HCT116 (cell line): ENCODE measurements at regions not wholly inside any gene's neighbourhood (a gene's known extent, or its start where the extent isn't known, plus 50 kb on each side); places are given as distances from the start of the nearest gene placed in this dataset.

ENCODE experiments used
- ATAC-seq: fragments of 200-7000 bp; cut with Tn5 transposase; 2 replicates; pipeline ENCODE4 v1.9.1; 2020; ENCODE audit warnings: mild to moderate bottlenecking, moderate library complexity
- BruUV-seq: library from RNA; stranded (reverse); fragments of 400-500 nt; replicated peaks from 2 replicates; lab custom pipeline; 2021; lab: Mats Ljungman, UMichigan
- CTCF ChIA-PET: fragments of 300-600 bp; sonication (Branson Sonifier 250); formaldehyde crosslinking; loops from one replicate; lab custom pipeline; 2021; ENCODE audit warnings: antibody characterized with exemption; lab: Charles Lee
- POLR2A ChIA-PET: fragments of 300-600, 350-600 bp; sonication (Branson Sonifier 250); formaldehyde crosslinking; loops from one replicate; lab custom pipeline; 2021; ENCODE audit warnings: antibody characterized with exemption; lab: Charles Lee
- RAD21 ChIA-PET, 2 experiments: fragments of 300-600 bp; sonication (Branson Sonifier 250); formaldehyde crosslinking; loops; one replicate each; lab custom pipeline; 2023; ENCODE audit warnings: low total read pairs in 2 of 2; ENCODE audit not compliant: uncharacterized antibody in 2 of 2, unreplicated experiment in 2 of 2, low non-redundant PET in 1 of 2; lab: Charles Lee
- DNase-seq: peaks from one replicate; pipeline ENCODE4 v3.0.0-alpha.2; 2010; ENCODE audit warnings: low read depth, low spot score
- H2AFZ ChIP-seq: fragments of 200-600 bp; shearing (Covaris generic), sonication (generic); 2 replicates; pipeline ENCODE4 v1.6.1; 2017; ENCODE audit warnings: low read depth, mixed run types, mixed read lengths, antibody characterized with exemption, low read length; ENCODE audit not compliant: poor library complexity, severe bottlenecking
- H3K27ac ChIP-seq: 2 replicates; pipeline ENCODE4 v1.5.1; 2012; ENCODE audit warnings: low read depth, low read length
- H3K27me3 ChIP-seq: fragments of 200-600 bp; sonication (generic); 2 replicates; pipeline ENCODE4 v1.6.1; 2016; ENCODE audit warnings: mixed run types, low read length, mixed read lengths; ENCODE audit not compliant: insufficient read depth
- H3K36me3 ChIP-seq, 2 experiments: fragments of 200-500 bp in 1 of 2; fragments of 200-600 bp in 1 of 2; sonication (Bioruptor generic) in 1 of 2; sonication (generic) in 1 of 2; 2 replicates each; pipeline versions ENCODE4 v1.5.1 to v1.6.1; 2014 to 2016; ENCODE audit warnings: low read length in 2 of 2, inconsistent platforms in 1 of 2, mixed read lengths in 1 of 2, mixed run types in 1 of 2; ENCODE audit not compliant: insufficient read depth in 2 of 2, control insufficient read depth in 1 of 2
- H3K4me1 ChIP-seq, 2 experiments: fragments of 200-600 bp in 1 of 2; sonication (generic) in 1 of 2; 2 replicates each; pipeline versions ENCODE4 v1.5.1 to v1.6.1; 2012 to 2017; ENCODE audit warnings: low read length in 2 of 2, inconsistent platforms in 1 of 2, mild to moderate bottlenecking in 1 of 2, mixed read lengths in 1 of 2, mixed run types in 1 of 2, moderate library complexity in 1 of 2; ENCODE audit not compliant: insufficient read depth in 2 of 2, control insufficient read depth in 1 of 2
- H3K4me2 ChIP-seq: fragments of 200-600 bp; sonication (generic); 2 replicates; pipeline ENCODE4 v1.6.1; 2017; ENCODE audit warnings: mixed run types, low read length, mixed read lengths
- H3K4me3 ChIP-seq, 2 experiments: fragments of 200-600 bp in 1 of 2; sonication (generic) in 1 of 2; replicated peaks in 1 of 2; 2 replicates each; pipeline ENCODE4 v1.5.1; 2011 to 2016; ENCODE audit warnings: low read length in 2 of 2, control low read depth in 1 of 2, low read depth in 1 of 2, mild to moderate bottlenecking in 1 of 2, mixed read lengths in 1 of 2, mixed run types in 1 of 2
- H3K79me2 ChIP-seq: fragments of 200-600 bp; sonication (generic); 2 replicates; pipeline ENCODE4 v1.6.1; 2017; ENCODE audit warnings: mild to moderate bottlenecking, mixed run types, low read length, moderate library complexity, mixed read lengths; ENCODE audit not compliant: insufficient read depth
- H3K9ac ChIP-seq: fragments of 200-600 bp; sonication (generic); 2 replicates; pipeline ENCODE4 v1.6.1; 2016; ENCODE audit warnings: low read length, mixed read lengths
- H3K9me2 ChIP-seq: fragments of 200-600 bp; sonication (generic), shearing (Covaris generic); 2 replicates; pipeline ENCODE4 v1.6.1; 2017; ENCODE audit warnings: mixed run types, mild to moderate bottlenecking, moderate library complexity; ENCODE audit not compliant: insufficient read depth
- H3K9me3 ChIP-seq, 2 experiments: fragments of 200-500 bp in 1 of 2; fragments of 200-600 bp in 1 of 2; sonication (Bioruptor generic) in 1 of 2; sonication (generic) in 1 of 2; 2 replicates each; pipeline ENCODE4 v1.6.1; 2014 to 2017; ENCODE audit warnings: low read length in 2 of 2, mixed read lengths in 2 of 2, inconsistent platforms in 1 of 2, low read depth in 1 of 2, mild to moderate bottlenecking in 1 of 2, mixed run types in 1 of 2, moderate library complexity in 1 of 2; ENCODE audit not compliant: control insufficient read depth in 1 of 2, insufficient read depth in 1 of 2
- H4K20me1 ChIP-seq: fragments of 200-600 bp; sonication (generic), shearing (Covaris generic); 2 replicates; pipeline ENCODE4 v1.6.1; 2017; ENCODE audit warnings: mixed run types, mild to moderate bottlenecking, moderate library complexity; ENCODE audit not compliant: insufficient read depth
- ATF3 ChIP-seq: IDR thresholded peaks from 2 replicates; pipeline ENCODE4 v1.6.1; 2012
- CBX3 ChIP-seq: IDR thresholded peaks from 2 replicates; pipeline ENCODE4 v1.6.1; 2012; ENCODE audit warnings: low read depth
- EGR1 ChIP-seq: IDR thresholded peaks from 2 replicates; pipeline ENCODE4 v1.6.1; 2012; ENCODE audit warnings: low read depth
- FOSL1 ChIP-seq: IDR thresholded peaks from 2 replicates; pipeline ENCODE4 v1.6.1; 2012; ENCODE audit warnings: low read depth
- JUND ChIP-seq: IDR thresholded peaks from 2 replicates; pipeline ENCODE4 v1.6.1; 2012
- MAX ChIP-seq: IDR thresholded peaks from 2 replicates; pipeline ENCODE4 v1.6.1; 2012
- POLR2A ChIP-seq: IDR thresholded peaks from 2 replicates; pipeline ENCODE4 v1.7.0; 2011; ENCODE audit warnings: borderline replicate concordance; ENCODE audit not compliant: insufficient read depth, insufficient read length; ENCODE audit errors: extremely low read depth
- SIN3A ChIP-seq: IDR thresholded peaks from 2 replicates; pipeline ENCODE4 v1.6.1; 2012; ENCODE audit warnings: low read depth
- SRF ChIP-seq: IDR thresholded peaks from 2 replicates; pipeline ENCODE4 v1.6.1; 2012; ENCODE audit warnings: low read depth
- YY1 ChIP-seq: IDR thresholded peaks from 2 replicates; pipeline ENCODE4 v1.6.1; 2011; ENCODE audit warnings: low read length, low read depth, moderate library complexity, mild to moderate bottlenecking; ENCODE audit not compliant: insufficient replicate concordance; ENCODE audit errors: extremely low read depth
- ZNF274 ChIP-seq: fragments of 200-500 bp; sonication (Bioruptor generic); IDR thresholded peaks from 2 replicates; pipeline ENCODE4 v1.6.1; 2014; ENCODE audit warnings: mild to moderate bottlenecking, low read depth, low read length, inconsistent platforms
- intact Hi-C: fragments of 100-400 bp; cut with micrococcal nuclease; formaldehyde crosslinking; loops from 2 replicates; pipeline ENCODE4 v1.10.0; 2022

- Histone ChIP-seq H3K4me1 (no peaks in the 10 kb centered on the region), H3K9ac (no peak overlapping the region), H3K27ac (no peak overlapping the region), H4K20me1 (no peaks in the 10 kb centered on the region), H2AFZ (no peak overlapping the region), H3K9me2 (no peaks in the 10 kb centered on the region), H3K4me2 (no peak overlapping the region), H3K27me3 (no peaks in the 10 kb centered on the region), H3K9me3 (no peaks in the 10 kb centered on the region), H3K79me2 (no peaks in the 10 kb centered on the region), H3K4me3 (no peak overlapping the region), H3K36me3 (no peaks in the 10 kb centered on the region)
- BruUV-seq = no TSS peak
- ChIA-PET CTCF (no interaction called here), RAD21 (no interaction called here), POLR2A (interaction anchor here (0.6 kb wide), 1 partner anchor 12 kb away, joined by 3 read pairs; no protein-coding TSS in a partner anchor)
- intact Hi-C loops = no loop called here
- ATAC-seq (no peak), DNase-seq (no peak)
- TF ChIP-seq MAX (no peak), JUND (no peak), POLR2A (no peak), FOSL1 (no peak)
Observed at GRCh38 chr5:116847960-116848359, 273.3 kb upstream of the SEMA6A start.

DNA sequence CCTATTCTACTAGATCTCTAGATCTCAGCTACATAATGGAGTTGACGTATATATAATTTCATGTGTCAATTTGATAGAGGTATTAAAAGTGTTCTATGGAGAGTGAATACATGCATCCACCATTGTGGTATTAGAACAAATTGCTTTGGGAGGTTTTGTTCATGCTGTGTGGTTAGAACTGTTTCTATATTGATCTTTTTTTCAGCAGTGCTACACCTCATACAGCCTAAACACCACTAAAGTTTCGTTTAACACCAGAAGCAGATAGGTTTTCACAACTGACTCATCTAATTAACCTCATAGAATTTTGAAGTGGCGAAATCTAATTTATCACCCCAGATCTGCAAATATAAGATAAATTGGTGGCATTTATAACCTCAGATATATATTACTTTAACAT lies 269.4 kb upstream of the SEMA6A start:
- no TSS peak for BruUV-seq
- RAD21 ChIA-PET = no interaction called here
- Histone ChIP-seq H3K27me3 (no peaks in the 10 kb centered on the region), H3K4me2 (no peak overlapping the region), H3K9me2 (no peaks in the 10 kb centered on the region), H4K20me1 (no peaks in the 10 kb centered on the region), H3K9me3 (no peaks in the 10 kb centered on the region), H3K9ac (no peak overlapping the region), H3K4me1 (no peaks in the 10 kb centered on the region), H3K36me3 (no peaks in the 10 kb centered on the region), H3K4me3 (no peak overlapping the region), H3K27ac (no peak overlapping the region), H2AFZ (no peak overlapping the region), H3K79me2 (no peaks in the 10 kb centered on the region)
- CTCF ChIA-PET = no interaction called here
- no peak for TF ChIP-seq CBX3
- no peak for TF ChIP-seq ATF3
- no peak for TF ChIP-seq ZNF274
- TF ChIP-seq SIN3A = no peak
- no peak for TF ChIP-seq YY1
- TF ChIP-seq SRF = no peak
- no peak for TF ChIP-seq EGR1
- ATAC-seq = no peak
- POLR2A ChIA-PET = no interaction called here
- DNase-seq = no peak
- intact Hi-C loops = no loop called here
